D341Med (cell line): ENCODE measurements at regions not wholly inside any gene's neighbourhood (a gene's known extent, or its start where the extent isn't known, plus 50 kb on each side); places are given as distances from the start of the nearest gene placed in this dataset.
"Not testable (repeated sequence)": the region's sequence is repeated elsewhere in the genome, so short reads cannot be mapped to it uniquely, and the experiment has no call there.

ENCODE experiments used
- DNase-seq: peaks from one replicate; pipeline ENCODE4 v3.0.0; 2012; ENCODE audit warnings: low spot score

GRCh38 chr6:154637392-154637791 is 95.8 kb upstream of the SCAF8 start:
- no peak for DNase-seq

- DNase-seq: no peak
These were observed 94.8 kb upstream of the SCAF8 start for GRCh38 chr6:154638369-154638768.

- DNase-seq: not testable (repeated sequence)
These were observed 94.0 kb upstream of the SCAF8 start for GRCh38 chr6:154639196-154639595.

- no peak for DNase-seq
These were observed 84.9 kb upstream of the SCAF8 start for GRCh38 chr6:154648188-154648887.

- DNase-seq: no peak
These were observed 84.4 kb upstream of the SCAF8 start for GRCh38 chr6:154648888-154649205.

- no peak for DNase-seq
These were observed 83.5 kb upstream of the SCAF8 start for GRCh38 chr6:154649721-154650120.

- DNase-seq: no peak
These were observed 82.9 kb upstream of the SCAF8 start for GRCh38 chr6:154650351-154650750.

GRCh38 chr6:154651656-154652055 is 81.6 kb upstream of the SCAF8 start:
- no peak for DNase-seq

GRCh38 chr6:154653385-154653784 is 79.8 kb upstream of the SCAF8 start:
- DNase-seq: no peak

- DNase-seq: no peak
These were observed 79.4 kb upstream of the SCAF8 start for GRCh38 chr6:154653853-154654252.

GRCh38 chr6:154656660-154657059 is 76.6 kb upstream of the SCAF8 start:
- DNase-seq: no peak

- no peak for DNase-seq
These were observed 71.4 kb upstream of the SCAF8 start for GRCh38 chr6:154661768-154662167.

GRCh38 chr6:154664287-154664686 is 68.9 kb upstream of the SCAF8 start:
- no peak for DNase-seq

GRCh38 chr6:154668156-154668555 is 65.1 kb upstream of the SCAF8 start:
- DNase-seq: no peak

- DNase-seq: no peak
These were observed 61.1 kb upstream of the SCAF8 start for GRCh38 chr6:154672086-154672485.

GRCh38 chr6:154673919-154674318 is 59.3 kb upstream of the SCAF8 start:
- DNase-seq: no peak

- peak; percentile 87 for DNase-seq
These were observed 57.6 kb upstream of the SCAF8 start for GRCh38 chr6:154675602-154676088.

GRCh38 chr6:154682633-154683125 is 50.5 kb upstream of the SCAF8 start:
- no peak for DNase-seq
